Nephron (organoid): ENCODE measurements at regions not wholly inside any gene's neighbourhood (a gene's known extent, or its start where the extent isn't known, plus 50 kb on each side); places are given as distances from the start of the nearest gene placed in this dataset.

Source experiments
- H3K27ac Mint-ChIP-seq, 3 experiments: 2 replicates each; pipeline ENCODE4 v1.8.0; 2020; ENCODE audit warnings: mixed read lengths in 3 of 3, mild to moderate bottlenecking in 2 of 3, moderate library complexity in 1 of 3
- H3K27me3 Mint-ChIP-seq: 2 replicates; pipeline ENCODE4 v1.8.0; 2021; ENCODE audit warnings: low read depth, mild to moderate bottlenecking, moderate library complexity, mixed read lengths
- H3K36me3 Mint-ChIP-seq: 2 replicates; pipeline ENCODE4 v1.8.0; 2020; ENCODE audit warnings: low read depth, mixed read lengths
- H3K4me1 Mint-ChIP-seq: 2 replicates; pipeline ENCODE4 v1.8.0; 2020; ENCODE audit warnings: mixed read lengths
- H3K4me3 Mint-ChIP-seq, 3 experiments: 2 replicates each; pipeline ENCODE4 v1.8.0; 2020; ENCODE audit warnings: mild to moderate bottlenecking in 3 of 3, mixed read lengths in 3 of 3, moderate library complexity in 2 of 3
- H3K9me3 Mint-ChIP-seq: 2 replicates; pipeline ENCODE4 v1.8.0; 2020; ENCODE audit warnings: mixed read lengths
- TF ChIP-seq, protein P1 (sequence below), 3 experiments: fragments of 200-600 bp; sonication (generic); IDR thresholded peaks; one replicate each; pipeline ENCODE4 v1.5.0; 2021; ENCODE audit warnings: antibody characterized with exemption in 3 of 3; ENCODE audit not compliant: unreplicated experiment in 3 of 3

DNA sequence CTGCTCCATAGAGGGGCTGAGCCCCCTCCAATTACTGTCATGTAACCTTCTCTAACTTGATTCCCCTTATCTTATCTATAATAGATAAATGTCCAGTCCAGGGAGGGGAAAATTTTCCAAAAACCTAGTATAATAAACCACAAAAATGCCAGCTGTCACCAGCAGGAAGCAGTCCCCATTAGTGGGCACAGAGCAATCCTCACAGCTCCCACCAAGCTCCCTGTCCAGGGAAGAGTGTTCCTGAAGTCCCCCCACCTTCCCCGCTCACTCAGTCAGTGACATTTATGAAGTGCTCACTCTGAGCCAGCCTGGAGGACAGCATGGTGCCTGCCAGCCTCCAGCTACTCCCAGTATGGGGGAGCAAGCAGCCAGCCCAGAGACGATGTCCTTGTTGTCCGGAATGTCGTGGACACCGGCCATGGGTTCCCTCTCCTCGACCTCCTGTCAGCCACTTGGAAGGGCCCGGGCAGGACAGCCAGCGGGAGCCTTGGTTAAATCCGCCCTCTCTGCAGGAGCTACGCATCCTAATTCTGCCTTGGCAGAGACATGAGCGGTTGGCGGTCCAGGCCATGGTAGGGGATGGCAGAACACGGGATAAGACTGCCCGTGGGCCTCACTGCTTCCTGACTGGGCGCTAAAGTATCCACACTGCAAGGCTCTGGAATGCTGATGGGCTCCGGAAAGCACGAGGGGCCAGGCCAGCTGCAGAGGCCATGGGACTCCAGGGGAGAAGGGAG lies 102.0 kb upstream of the CDH5 start:
- TF ChIP-seq, protein P1, sequence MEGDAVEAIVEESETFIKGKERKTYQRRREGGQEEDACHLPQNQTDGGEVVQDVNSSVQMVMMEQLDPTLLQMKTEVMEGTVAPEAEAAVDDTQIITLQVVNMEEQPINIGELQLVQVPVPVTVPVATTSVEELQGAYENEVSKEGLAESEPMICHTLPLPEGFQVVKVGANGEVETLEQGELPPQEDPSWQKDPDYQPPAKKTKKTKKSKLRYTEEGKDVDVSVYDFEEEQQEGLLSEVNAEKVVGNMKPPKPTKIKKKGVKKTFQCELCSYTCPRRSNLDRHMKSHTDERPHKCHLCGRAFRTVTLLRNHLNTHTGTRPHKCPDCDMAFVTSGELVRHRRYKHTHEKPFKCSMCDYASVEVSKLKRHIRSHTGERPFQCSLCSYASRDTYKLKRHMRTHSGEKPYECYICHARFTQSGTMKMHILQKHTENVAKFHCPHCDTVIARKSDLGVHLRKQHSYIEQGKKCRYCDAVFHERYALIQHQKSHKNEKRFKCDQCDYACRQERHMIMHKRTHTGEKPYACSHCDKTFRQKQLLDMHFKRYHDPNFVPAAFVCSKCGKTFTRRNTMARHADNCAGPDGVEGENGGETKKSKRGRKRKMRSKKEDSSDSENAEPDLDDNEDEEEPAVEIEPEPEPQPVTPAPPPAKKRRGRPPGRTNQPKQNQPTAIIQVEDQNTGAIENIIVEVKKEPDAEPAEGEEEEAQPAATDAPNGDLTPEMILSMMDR (IDR thresholded peaks at IDR 0.05; ENCODE audit: unreplicated experiment in 3 of 3), result no peak
- Mint-ChIP-seq H3K4me3 (no peak overlapping the region), H3K9me3 (no peaks in the 10 kb centered on the region), H3K27ac (peak overlapping the region; percentile 95 to 98 (median 97)), H3K36me3 (no peaks in the 10 kb centered on the region), H3K4me1 (peaks cover 81% of the 10 kb centered on the region), H3K27me3 (peaks cover 10% of the 10 kb centered on the region)

DNA sequence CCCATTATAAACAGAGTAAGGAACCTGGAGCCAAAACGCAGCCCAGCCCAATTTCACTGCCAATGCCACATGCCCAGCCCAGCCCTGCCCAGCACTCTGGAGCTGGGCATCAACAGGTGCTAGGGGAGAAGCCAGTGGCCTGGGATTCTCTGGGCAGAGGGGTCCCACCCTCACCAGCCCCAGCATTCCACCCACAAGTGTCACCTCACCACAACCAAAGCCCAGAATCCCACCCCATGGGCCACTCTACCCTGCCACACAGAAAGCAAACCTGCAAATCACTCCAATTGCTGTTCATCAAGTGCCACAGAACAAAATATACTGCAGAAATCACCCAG lies 102.5 kb upstream of the CDH5 start:
- peaks cover 10% of the 10 kb centered on the region for H3K27me3 Mint-ChIP-seq
- TF ChIP-seq, protein P1 (IDR thresholded peaks at IDR 0.05; ENCODE audit: unreplicated experiment in 3 of 3), result no peak
- peaks cover 80% of the 10 kb centered on the region for H3K4me1 Mint-ChIP-seq
- no peak overlapping the region for H3K4me3 Mint-ChIP-seq
- H3K27ac Mint-ChIP-seq, result peak overlapping the region; percentile 95 to 98 (median 97)
- H3K36me3 Mint-ChIP-seq, result no peaks in the 10 kb centered on the region
- no peaks in the 10 kb centered on the region for H3K9me3 Mint-ChIP-seq

DNA sequence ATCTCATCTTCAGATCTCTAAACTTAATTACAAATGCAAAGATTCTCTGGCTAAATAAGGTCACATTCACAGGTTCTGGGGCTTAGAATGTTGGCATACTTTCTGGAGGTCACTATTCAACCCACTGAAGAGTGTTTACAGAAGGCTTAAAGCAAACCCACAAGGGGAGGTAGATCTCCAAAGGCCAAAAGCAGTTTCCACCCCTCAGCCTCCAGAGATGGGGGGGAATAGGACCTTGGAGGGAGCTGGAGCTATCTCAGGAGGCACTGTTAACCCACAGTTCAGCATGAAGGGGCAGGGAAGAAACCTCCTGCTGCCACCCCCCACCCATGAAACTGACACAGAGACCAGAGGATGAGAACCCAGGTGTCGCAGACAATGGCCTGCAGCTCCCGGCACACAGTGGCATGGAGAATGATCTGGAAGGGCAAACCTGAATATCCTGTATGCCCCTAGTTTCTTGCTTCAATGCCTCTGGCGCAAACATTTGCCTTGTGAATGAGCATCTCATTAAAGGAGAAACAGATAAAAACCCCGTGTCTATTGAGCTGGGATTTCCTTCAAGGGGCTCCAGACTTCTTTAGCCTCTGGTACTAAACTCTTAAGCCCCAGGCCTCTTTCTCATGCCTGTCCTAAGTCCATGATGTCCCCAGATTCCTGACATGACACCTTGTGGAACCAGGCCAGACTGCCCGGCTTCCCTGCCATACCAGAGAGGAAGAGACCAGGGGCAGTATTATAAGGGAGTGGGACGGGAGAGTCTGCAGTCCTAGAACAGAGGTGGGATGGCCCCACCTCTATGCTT lies 103.1 kb upstream of the CDH5 start:
- TF ChIP-seq, protein P1 (IDR thresholded peaks at IDR 0.05; ENCODE audit: unreplicated experiment in 3 of 3), result no peak
- Mint-ChIP-seq H3K4me1 (peaks cover 81% of the 10 kb centered on the region), H3K27ac (peak overlapping the region; percentile 95 to 98 (median 97)), H3K9me3 (no peaks in the 10 kb centered on the region), H3K4me3 (peak overlapping the region in 1 of 3 experiments; percentile 1), H3K36me3 (no peaks in the 10 kb centered on the region), H3K27me3 (peaks cover 10% of the 10 kb centered on the region)

DNA sequence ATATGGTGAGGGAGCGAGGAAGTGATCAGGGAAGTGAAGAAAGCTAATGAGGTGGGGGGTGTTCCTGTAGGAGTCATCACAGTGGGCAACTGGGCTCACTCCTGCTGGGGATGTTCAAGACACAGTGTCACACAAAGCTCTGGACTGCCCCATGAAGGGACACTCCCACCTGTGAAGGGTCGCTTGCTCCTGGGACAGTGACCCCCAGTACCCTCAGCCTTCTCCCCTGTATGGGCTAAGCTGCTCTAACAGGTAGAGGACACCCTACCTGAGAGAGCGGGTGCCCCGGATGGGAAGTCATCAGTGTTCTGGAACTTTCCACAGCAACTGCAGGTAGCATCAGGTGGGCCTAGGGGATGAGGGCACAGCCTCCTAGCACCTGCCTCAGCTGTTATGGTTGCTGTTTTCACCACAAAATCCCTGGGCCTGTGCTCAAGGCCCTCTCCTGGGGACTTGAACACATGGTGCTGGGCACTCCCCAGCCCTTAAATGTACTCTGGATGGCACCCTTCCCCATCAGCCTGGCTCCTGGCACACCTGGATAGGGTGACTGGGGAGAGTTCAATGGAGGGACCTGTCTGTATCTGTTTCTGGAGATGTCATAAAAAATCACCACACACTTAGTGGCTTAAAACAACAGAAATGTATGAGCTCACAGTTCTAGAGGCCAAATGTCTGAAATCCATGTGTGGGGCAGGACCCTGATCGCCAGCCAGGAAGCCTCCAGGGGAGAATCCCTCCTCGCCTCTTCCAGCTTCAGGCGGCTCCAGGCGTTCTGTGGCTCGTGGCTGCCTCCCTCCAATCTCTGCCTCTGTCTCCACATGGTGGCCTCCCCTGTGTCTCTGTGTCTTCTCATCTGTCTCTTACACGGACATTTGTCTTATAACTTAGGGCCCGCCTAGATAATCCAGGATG lies 104.0 kb upstream of the CDH5 start:
- H3K9me3 Mint-ChIP-seq, result no peaks in the 10 kb centered on the region
- TF ChIP-seq, protein P1 (IDR thresholded peaks at IDR 0.05; ENCODE audit: unreplicated experiment in 3 of 3), result no peak
- peak overlapping the region; percentile 46 to 98 (median 97) for H3K27ac Mint-ChIP-seq
- H3K4me3 Mint-ChIP-seq, result peak overlapping the region in 1 of 3 experiments; percentile 45
- peaks cover 73% of the 10 kb centered on the region for H3K4me1 Mint-ChIP-seq
- peaks cover 10% of the 10 kb centered on the region for H3K27me3 Mint-ChIP-seq
- no peaks in the 10 kb centered on the region for H3K36me3 Mint-ChIP-seq

DNA sequence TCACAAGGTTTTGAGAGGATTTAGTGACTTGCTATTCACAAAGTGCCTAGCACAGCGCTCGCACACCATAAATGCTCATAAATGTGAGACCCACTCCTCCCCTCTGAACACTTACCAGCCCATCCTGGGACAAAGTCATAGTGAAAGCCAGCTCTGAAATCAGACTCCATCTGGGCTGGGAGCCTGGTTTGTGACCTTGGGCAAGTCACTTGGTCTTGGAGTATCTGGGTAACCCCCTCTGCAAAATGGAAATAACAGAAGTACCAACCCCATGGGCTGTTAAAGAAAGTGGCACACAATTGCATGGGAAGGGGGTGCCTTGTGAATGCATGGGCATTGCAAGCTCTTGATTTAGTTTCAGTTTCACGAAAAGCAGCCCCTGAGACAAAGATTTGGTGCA lies 104.7 kb upstream of the CDH5 start:
- TF ChIP-seq, protein P1 (IDR thresholded peaks at IDR 0.05; ENCODE audit: unreplicated experiment in 3 of 3), result no peak
- H3K27ac Mint-ChIP-seq, result peak overlapping the region in 2 of 3 experiments; percentile 97 to 98

More for the DNA sequence above, 104.7 kb upstream of the CDH5 start:
- H3K4me3 Mint-ChIP-seq, result peak overlapping the region in 1 of 3 experiments; percentile 45
- H3K9me3 Mint-ChIP-seq, result no peaks in the 10 kb centered on the region
- peaks cover 66% of the 10 kb centered on the region for H3K4me1 Mint-ChIP-seq
- H3K27me3 Mint-ChIP-seq, result peaks cover 10% of the 10 kb centered on the region
- H3K36me3 Mint-ChIP-seq, result no peaks in the 10 kb centered on the region
